ENCODE measurements at regions not wholly inside any gene's neighbourhood (a gene's known extent, or its start where the extent isn't known, plus 50 kb on each side); places are given as distances from the start of the nearest gene placed in this dataset.

- DNase-seq = peak; percentile 72
Observed at GRCh38 chr14:61894452-61895077, 132.3 kb downstream of the SNAPC1 start.

- no peak for DNase-seq
Observed at GRCh38 chr14:61897300-61897699, 135.1 kb downstream of the SNAPC1 start.

DNA sequence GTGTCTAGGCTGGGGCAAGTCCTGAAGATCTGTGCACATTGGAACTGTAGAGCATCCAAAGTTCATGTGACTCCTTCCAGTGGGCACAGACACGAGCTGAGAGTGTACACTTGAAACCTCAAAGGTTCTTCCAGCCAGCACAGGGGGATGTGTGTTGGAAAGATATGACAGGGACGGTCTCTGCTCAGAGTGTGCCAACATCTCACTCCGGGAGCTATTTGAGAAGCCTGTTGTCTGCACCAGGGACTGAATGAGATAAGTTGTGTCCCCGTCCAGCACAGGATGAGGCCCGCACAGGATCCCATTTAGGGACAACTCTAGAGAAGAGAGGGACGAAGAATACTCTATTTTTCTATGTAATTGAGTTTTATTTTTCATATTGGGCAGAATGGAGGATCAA, 136.3 kb downstream of the SNAPC1 start:
- DNase-seq = no peak

GRCh38 chr14:61899497-61899896, 137.3 kb downstream of the SNAPC1 start:
- no peak for DNase-seq

GRCh38 chr14:61904946-61905345, 142.7 kb downstream of the SNAPC1 start:
- DNase-seq = no peak

GRCh38 chr14:61911574-61911973, 149.4 kb downstream of the SNAPC1 start:
- no peak for DNase-seq

DNA sequence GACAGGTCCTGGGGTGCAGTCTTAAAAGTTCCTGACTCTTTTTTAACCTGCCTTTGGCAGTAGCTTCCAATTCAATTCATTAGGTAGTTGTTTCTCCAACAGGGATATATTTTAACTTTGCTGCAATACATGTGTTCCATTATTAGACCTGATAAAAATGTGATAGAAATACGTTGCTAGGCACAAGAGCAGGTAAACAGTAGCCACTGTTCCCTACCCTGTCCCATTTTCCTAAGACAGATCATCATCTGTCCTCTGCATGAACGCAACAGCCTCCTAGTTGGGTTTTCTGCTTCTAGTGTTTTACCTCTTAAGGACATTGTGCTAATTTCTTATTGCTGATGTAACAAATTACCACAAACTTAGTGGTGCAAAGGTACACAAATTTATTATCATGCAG, 156.8 kb downstream of the SNAPC1 start:
- no peak for DNase-seq

DNA sequence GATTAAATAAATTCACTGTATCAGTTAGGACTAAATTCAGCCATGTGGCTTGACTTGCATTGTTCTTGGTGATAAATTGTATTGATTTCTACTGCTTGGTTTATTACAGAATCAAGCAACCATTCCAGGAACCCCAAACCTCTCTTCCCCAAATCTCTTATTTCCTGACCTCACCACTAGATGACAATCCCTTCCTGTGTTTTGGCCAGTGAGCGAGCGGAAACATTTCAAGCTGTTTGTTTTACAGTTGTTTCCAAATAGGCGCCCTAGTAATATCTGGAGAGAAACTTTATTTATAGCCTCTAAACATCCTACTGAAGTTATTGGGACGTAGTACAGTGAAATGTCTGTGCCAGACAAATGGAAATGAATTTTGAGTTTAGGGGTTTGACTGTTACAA, 161.1 kb downstream of the SNAPC1 start:
- DNase-seq = peak; percentile 50

GRCh38 chr14:61925043-61925442, 162.8 kb downstream of the SNAPC1 start:
- DNase-seq = peak; percentile 46

DNA sequence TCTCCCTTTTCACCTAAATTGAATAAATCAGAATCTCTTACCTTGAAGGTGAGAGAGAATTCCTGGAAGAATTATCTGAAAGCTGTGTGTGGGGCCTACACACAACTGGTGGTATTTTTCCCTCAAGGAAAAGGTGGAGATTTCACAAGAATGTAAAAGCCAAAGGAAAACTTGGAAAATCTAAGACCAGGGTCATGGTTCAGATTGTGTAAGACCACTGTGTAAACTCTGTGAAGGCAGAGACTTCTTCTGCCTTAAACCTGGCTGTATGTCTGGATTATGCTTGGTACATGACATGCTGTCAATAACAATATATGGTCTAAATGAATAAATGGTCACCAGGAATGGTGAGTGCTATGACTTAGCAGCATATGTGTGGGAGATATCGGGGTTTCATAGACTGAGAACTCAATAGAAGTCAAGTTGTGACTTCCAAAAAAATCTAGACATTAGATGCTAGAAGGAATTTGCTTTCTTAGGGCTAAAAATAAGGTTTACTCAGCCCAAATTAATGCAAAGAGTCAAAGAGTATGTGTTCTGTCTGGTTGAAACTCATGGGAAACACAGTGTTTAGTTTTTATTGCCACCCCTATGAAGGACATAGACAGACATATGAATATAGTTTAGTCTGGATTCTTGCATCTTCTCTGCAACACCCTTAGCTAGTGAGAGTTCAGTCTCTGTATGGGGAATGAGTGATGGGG, 163.7 kb downstream of the SNAPC1 start:
- DNase-seq = peak; percentile 76

DNA sequence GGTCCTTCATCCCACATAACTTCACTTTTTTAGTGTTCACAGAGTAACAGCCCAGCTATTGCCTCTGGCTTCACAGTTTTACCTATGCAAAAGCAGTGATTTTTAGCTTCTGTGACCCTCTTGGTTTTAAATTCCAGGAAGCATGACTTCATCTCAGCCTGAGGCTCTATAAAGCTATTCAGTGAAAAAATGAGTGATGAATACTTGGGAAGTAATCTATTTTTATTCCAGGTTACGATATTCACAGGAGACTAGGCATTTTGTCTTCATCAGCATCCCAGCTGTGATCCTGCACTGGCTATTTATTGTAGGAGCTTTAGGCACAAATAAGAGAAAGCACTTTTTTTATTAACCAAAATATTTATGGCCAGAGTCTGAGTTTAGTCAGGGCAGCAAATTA, 164.8 kb downstream of the SNAPC1 start:
- peak; percentile 66 for DNase-seq

DNA sequence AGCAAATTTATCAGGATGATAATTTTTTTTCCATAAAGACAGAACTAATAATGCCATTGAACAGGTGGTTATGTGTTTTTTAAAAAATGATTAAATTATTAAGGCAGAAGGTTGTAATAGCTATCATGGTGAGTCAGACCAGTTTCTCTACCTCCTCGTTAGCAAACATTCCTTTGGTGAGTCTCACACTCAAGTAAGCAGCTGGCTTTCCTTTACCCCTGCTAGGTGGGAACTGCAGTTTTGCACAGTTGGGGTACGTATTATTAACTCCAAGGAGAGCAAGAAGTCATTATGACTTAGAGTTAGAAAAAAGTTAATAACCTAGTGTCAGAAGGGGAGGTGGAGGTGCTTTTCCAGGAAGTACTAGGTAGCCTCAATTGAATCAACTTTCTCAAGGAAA, 165.3 kb downstream of the SNAPC1 start:
- peak; percentile 56 for DNase-seq

DNA sequence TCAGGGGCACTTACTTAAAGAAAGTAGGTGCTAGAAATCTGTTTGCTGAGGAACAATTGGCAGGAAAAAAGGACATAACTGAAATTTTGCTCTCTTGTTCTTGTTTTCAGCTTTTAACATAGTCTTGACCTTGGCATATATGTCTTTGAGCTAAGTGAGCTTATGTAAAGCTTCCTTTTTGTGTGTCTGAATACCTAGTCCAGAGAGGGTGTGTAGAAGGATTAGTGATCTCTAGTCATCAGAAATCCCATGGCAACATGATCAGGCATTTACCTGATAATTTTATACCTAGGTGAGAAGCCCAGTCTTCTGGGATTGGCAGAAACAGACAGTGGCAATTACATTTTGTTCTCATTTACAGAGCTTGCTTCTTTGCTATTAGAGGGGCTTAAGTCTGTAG, 166.1 kb downstream of the SNAPC1 start:
- DNase-seq = no peak

GRCh38 chr14:61928701-61929100, 166.5 kb downstream of the SNAPC1 start:
- no peak for DNase-seq

DNA sequence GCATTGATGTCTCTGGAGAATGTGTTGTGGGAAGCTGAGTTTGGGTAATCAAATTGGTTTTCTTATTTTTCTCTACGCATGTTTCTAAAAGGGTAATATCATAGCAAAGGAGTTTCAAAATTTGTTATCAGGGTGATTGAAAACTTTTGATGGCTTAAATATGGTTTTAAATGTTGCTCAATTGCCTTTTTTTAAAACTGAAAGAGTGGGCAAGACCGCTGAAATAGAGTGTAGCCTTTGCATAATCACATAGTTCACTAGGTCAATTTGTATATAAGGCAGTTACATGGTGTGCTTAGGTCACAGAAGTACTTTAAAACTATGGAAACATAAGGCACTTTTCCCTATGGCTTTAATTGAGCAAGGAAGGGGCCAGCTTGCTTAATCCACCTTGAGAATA, 167.4 kb downstream of the SNAPC1 start:
- no peak for DNase-seq

DNA sequence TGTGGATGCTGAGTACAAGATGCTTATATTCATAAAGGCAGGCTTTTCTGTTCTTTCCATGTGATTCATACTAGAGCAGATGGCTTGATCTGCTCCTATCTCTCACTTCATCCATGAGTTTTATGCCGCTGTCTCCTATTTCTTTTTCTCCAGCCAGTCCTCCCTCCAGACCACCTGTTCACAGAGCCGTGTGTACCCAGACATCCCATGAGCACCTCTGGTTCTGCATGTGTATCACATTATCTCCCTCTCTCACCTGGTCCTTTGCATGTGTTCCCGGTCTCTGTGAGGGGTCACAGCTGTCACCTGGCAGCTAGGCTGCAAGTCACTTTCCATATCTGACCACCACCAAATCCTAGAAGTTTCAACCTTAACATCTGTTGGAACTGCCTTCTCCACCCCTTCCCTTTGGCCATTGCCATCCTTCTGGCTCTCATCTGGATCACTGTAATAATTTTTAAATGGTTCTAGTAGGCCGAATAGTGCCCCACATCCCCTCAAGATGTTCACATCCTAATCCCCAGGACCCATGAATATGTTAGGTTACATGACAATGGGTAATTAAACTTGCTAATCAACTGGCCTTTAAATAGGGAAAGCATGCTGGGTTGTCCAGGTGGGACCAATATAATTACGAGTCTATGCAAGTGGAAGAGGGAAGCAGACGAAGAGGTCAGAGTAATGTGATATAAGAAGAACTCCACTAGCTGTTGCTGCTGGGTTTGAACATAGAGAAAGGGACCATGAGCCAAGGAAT, 168.1 kb downstream of the SNAPC1 start:
- DNase-seq = no peak

DNA sequence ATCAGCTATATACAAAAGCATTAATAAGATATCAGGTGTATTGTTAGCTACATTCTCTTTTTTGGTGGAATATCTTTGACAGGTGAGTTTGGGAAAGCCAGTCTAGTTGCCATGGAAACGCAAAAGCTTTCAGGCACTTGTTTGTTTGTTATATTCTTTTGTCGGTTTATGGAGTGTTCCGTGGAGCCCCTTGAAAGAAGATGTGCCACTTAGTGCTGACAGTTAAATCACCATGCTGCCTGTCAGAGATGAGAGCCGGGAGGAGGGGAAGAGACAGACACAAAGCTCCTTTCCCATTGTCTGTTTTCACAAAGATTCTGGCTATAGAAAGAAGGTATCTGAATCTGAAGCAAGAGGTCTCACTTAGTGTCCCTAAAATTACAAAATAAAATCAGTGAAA, 170.8 kb downstream of the SNAPC1 start:
- no peak for DNase-seq

GRCh38 chr14:61934385-61934784, 172.2 kb downstream of the SNAPC1 start:
- DNase-seq = peak; percentile 96

DNA sequence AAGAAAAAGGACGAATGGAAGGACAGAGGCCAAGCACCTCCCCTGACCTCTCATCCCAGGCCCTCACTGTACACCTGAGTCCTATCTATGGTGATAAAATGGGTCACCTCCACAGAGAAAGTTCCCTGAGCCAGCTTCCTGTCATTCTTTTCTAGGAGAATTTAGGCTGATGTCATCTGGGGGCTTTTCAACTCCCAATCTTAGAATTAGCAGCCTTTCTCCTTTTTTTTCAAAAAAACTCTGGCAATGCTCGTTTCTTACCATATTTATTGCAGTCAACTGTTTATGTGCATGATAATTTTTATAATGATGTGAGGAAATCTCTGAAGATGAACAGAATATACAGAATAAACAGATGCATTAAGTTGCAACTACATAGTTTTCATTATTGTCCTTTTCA, 177.6 kb downstream of the SNAPC1 start:
- no peak for DNase-seq

- DNase-seq = no peak
Observed at GRCh38 chr14:61940666-61941420, 178.6 kb downstream of the SNAPC1 start.

DNA sequence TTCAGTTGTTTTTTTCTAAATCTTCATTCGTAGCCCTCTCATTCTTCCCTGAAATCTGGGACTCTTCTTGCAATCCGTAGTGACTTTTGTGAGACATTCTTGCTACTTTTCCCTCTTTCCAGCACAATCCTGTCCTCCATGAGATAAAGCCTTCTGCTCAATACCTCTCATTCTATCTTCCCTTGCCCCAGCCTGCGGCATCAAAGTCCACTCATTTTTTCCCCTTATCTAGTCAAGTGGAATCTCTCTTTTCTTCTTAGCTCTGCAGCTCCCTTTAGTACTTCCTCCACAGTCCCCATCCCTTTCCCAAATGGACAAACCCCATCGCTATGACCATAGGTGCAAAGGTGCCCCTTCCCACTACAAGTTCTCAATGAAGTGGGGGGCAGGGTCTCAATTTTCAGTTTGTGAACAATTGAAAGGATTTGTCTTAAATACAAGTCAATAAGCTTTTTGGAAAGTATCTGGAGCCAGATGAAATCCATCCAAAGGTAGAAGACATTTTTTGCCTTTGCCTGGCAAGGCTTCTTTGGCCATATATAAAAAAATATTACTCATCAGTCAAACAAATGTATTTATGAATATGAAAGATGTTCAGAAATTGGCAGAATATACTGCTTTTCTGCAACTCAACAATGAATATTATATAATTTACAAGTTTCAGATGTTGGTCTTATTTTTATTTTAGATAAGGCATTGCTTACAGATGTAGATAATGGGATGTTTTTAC, 179.4 kb downstream of the SNAPC1 start:
- DNase-seq = no peak

DNA sequence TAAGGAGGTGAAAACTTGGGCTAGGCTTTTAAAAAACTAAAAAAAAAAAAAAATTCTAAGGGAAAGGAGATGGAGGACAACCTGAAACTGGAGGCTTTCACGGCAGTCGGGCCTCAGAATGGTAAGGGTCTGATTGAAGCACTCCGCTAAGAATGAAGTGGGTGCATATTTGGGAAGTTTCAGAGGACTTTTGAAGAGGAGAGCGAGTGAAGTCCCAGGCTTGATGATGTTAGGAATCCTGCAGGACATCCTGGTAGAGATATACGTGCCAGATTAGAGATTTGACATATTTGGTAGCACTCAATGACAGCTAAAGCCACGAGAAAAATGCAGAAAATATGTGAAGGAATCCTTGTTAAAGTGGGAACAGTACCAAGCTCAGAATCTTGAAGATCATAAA, 186.2 kb downstream of the SNAPC1 start:
- no peak for DNase-seq

Data from fibroblast of skin of scalp (primary cell).